ENCODE measurements at regions not wholly inside any gene's neighbourhood (a gene's known extent, or its start where the extent isn't known, plus 50 kb on each side); places are given as distances from the start of the nearest gene placed in this dataset.

DNA sequence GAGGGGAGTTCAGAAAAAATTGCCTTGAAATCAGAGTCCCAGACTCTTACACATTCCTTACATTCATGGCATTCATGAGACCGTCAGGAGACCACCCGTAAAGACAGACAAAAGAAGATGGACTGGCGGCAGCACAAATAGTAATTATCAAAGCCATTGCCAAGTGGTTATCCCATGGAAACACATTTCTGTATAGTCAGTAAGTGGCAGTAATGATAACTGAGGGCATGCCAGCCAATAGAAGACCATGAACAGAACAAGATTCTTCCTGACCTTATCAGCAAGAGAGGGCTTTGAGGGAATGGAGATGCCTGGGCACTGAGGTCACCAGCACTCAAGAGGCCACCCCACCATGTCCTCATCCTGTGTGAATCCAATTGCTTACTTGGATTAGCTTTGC, 121.7 kb upstream of the HCCS start:
- no peak overlapping the region for H2AFZ ChIP-seq (ENCODE audit: control insufficient read depth, low read depth, low read length)
- intact Hi-C loops (cut with micrococcal nuclease; ENCODE audit: unreplicated experiment) = no loop called here
- no peaks in the 10 kb centered on the region for H3K79me2 ChIP-seq (ENCODE audit: control insufficient read depth, insufficient read depth, low read length)
- ChIA-PET CTCF (no interaction called here), RAD21 (ENCODE audit: unreplicated experiment) (no interaction called here), POLR2A (no interaction called here), SMC1A (ENCODE audit: uncharacterized antibody, unreplicated experiment) (no interaction called here)
- H3K36me3 ChIP-seq (ENCODE audit: control insufficient read depth in 2 of 2, insufficient read depth in 2 of 2, low read length in 1 of 2) = no peaks in the 10 kb centered on the region
- FAIRE-seq = no peak
- WGBS (ENCODE audit: insufficient coverage, insufficient replicate concordance, low lambda C conversion rate, missing lambda C conversion rate) = 94% methylated on average over 3 of the region's 3 CpGs
- H3K27me3 ChIP-seq (replicated peaks in 1 of 2; ENCODE audit: control insufficient read depth in 2 of 2, insufficient read depth in 2 of 2, low read length in 1 of 2) = no peaks in the 10 kb centered on the region
- in situ Hi-C loops (cut with MboI) = no loop called here
- H4K20me1 ChIP-seq (ENCODE audit: control insufficient read depth, insufficient read depth) = no peaks in the 10 kb centered on the region
- BruUV-seq (replicated peaks) = no TSS peak
- no peak overlapping the region for H3K27ac ChIP-seq (ENCODE audit: control insufficient read depth, insufficient read depth)
- no peak for ATAC-seq
- H3K9me3 ChIP-seq (replicated peaks; ENCODE audit: control insufficient read depth, insufficient read depth, low read length) = no peaks in the 10 kb centered on the region
- H3K4me1 ChIP-seq (ENCODE audit: control insufficient read depth, insufficient read depth, low read length) = no peaks in the 10 kb centered on the region
- H3K4me2 ChIP-seq (ENCODE audit: control insufficient read depth, insufficient read depth) = no peak overlapping the region
- no peak for DNase-seq (ENCODE audit: low read depth, low spot score)
- H3K9ac ChIP-seq (ENCODE audit: control insufficient read depth, insufficient read depth, low read length) = no peak overlapping the region
- TF ChIP-seq HDAC6 (IDR thresholded peaks at IDR 0.05; ENCODE audit: unreplicated experiment) (no peak), ZSCAN29 (IDR thresholded peaks at IDR 0.05) (no peak), BCL11A (IDR thresholded peaks at IDR 0.05; ENCODE audit: low read depth, low read length) (no peak)
- TF ChIP-seq, protein P1, sequence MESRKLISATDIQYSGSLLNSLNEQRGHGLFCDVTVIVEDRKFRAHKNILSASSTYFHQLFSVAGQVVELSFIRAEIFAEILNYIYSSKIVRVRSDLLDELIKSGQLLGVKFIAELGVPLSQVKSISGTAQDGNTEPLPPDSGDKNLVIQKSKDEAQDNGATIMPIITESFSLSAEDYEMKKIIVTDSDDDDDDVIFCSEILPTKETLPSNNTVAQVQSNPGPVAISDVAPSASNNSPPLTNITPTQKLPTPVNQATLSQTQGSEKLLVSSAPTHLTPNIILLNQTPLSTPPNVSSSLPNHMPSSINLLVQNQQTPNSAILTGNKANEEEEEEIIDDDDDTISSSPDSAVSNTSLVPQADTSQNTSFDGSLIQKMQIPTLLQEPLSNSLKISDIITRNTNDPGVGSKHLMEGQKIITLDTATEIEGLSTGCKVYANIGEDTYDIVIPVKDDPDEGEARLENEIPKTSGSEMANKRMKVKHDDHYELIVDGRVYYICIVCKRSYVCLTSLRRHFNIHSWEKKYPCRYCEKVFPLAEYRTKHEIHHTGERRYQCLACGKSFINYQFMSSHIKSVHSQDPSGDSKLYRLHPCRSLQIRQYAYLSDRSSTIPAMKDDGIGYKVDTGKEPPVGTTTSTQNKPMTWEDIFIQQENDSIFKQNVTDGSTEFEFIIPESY (IDR thresholded peaks at IDR 0.05) = no peak
- H3K4me3 ChIP-seq = no peak overlapping the region

DNA sequence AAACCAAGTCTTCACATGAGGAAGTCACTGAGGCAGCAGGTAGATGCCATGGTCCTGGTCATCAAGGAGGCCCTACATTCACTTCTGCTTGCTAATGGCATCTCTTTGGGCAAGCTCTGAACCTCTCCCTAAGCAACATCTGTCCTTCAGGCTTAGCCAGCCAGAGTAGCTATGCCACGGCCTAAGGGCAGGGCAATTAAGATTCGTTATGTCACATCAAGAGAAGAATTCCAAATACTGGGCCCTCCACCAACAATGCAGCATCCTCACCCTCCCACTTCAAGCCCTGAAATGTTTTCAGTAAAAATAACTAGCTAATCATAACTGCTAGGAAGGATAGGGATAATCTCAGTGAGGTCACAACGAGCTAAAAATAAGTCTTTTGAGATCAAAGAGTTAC, 120.7 kb upstream of the HCCS start:
- Histone ChIP-seq H3K9ac (ENCODE audit: control insufficient read depth, insufficient read depth, low read length) (no peak overlapping the region), H3K79me2 (ENCODE audit: control insufficient read depth, insufficient read depth, low read length) (no peaks in the 10 kb centered on the region), H4K20me1 (ENCODE audit: control insufficient read depth, insufficient read depth) (no peaks in the 10 kb centered on the region), H3K4me3 (no peak overlapping the region), H2AFZ (ENCODE audit: control insufficient read depth, low read depth, low read length) (no peak overlapping the region), H3K4me1 (ENCODE audit: control insufficient read depth, insufficient read depth, low read length) (no peaks in the 10 kb centered on the region), H3K27me3 (replicated peaks in 1 of 2; ENCODE audit: control insufficient read depth in 2 of 2, insufficient read depth in 2 of 2, low read length in 1 of 2) (no peaks in the 10 kb centered on the region), H3K27ac (ENCODE audit: control insufficient read depth, insufficient read depth) (no peak overlapping the region), H3K9me3 (replicated peaks; ENCODE audit: control insufficient read depth, insufficient read depth, low read length) (no peaks in the 10 kb centered on the region), H3K36me3 (ENCODE audit: control insufficient read depth in 2 of 2, insufficient read depth in 2 of 2, low read length in 1 of 2) (no peaks in the 10 kb centered on the region), H3K4me2 (ENCODE audit: control insufficient read depth, insufficient read depth) (no peak overlapping the region)
- no peak for FAIRE-seq
- no peak for ATAC-seq
- ChIA-PET POLR2A (no interaction called here), CTCF (no interaction called here), SMC1A (ENCODE audit: uncharacterized antibody, unreplicated experiment) (interaction anchor here (1.0 kb wide), 1 partner anchor 26 kb away, joined by 3 read pairs; no protein-coding TSS in a partner anchor), RAD21 (ENCODE audit: unreplicated experiment) (no interaction called here)
- TF ChIP-seq MYC (IDR thresholded peaks at IDR 0.05; ENCODE audit: insufficient read depth, insufficient read length, insufficient replicate concordance, low read length, severe bottlenecking) (no peak), EZH2 (IDR thresholded peaks at IDR 0.05; ENCODE audit: borderline replicate concordance, control insufficient read depth, low read depth, low read length) (no peak), TCF3 (IDR thresholded peaks at IDR 0.05; ENCODE audit: borderline replicate concordance, insufficient read depth, low read depth, low read length) (no peak)
- TF ChIP-seq, protein P2, sequence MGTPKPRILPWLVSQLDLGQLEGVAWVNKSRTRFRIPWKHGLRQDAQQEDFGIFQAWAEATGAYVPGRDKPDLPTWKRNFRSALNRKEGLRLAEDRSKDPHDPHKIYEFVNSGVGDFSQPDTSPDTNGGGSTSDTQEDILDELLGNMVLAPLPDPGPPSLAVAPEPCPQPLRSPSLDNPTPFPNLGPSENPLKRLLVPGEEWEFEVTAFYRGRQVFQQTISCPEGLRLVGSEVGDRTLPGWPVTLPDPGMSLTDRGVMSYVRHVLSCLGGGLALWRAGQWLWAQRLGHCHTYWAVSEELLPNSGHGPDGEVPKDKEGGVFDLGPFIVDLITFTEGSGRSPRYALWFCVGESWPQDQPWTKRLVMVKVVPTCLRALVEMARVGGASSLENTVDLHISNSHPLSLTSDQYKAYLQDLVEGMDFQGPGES (IDR thresholded peaks at IDR 0.05) = no peak
- TF ChIP-seq, protein P3, sequence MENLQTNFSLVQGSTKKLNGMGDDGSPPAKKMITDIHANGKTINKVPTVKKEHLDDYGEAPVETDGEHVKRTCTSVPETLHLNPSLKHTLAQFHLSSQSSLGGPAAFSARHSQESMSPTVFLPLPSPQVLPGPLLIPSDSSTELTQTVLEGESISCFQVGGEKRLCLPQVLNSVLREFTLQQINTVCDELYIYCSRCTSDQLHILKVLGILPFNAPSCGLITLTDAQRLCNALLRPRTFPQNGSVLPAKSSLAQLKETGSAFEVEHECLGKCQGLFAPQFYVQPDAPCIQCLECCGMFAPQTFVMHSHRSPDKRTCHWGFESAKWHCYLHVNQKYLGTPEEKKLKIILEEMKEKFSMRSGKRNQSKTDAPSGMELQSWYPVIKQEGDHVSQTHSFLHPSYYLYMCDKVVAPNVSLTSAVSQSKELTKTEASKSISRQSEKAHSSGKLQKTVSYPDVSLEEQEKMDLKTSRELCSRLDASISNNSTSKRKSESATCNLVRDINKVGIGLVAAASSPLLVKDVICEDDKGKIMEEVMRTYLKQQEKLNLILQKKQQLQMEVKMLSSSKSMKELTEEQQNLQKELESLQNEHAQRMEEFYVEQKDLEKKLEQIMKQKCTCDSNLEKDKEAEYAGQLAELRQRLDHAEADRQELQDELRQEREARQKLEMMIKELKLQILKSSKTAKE (IDR thresholded peaks at IDR 0.05; ENCODE audit: low read depth, poor library complexity, severe bottlenecking) = no peak
- no TSS peak for BruUV-seq (replicated peaks)
- intact Hi-C loops (cut with micrococcal nuclease; ENCODE audit: unreplicated experiment) (no loop called here), in situ Hi-C loops (cut with MboI) (no loop called here)
- 23% methylated on average over 3 of the region's 3 CpGs for WGBS (ENCODE audit: insufficient coverage, insufficient replicate concordance, low lambda C conversion rate, missing lambda C conversion rate)
- DNase-seq (ENCODE audit: low read depth, low spot score) = no peak
